ENCODE measurements at regions not wholly inside any gene's neighbourhood (a gene's known extent, or its start where the extent isn't known, plus 50 kb on each side); places are given as distances from the start of the nearest gene placed in this dataset.

DNA sequence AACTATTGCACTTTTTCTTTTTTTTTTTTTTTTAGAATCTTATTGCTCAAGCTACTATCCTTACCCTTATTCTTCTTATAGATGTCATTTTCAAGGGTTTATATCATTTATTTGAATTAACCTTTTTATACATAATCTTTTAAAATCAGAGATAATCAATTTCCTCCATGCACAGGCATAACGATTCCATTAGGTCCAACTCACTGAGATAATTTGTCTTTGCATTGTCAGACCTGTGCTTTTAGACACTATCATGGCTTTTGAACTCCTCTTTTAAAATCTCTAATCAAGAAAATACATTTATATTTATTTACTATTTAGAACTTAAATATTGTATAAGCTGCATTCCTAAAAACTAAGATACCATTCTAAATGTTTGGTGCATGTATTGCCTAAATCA, 1454.9 kb downstream of the ZPLD1 start:
- TF ChIP-seq ATF3 (IDR thresholded peaks at IDR 0.05; ENCODE audit: borderline replicate concordance, extremely low read depth, low read depth, low read length): no peak
- no peak for TF ChIP-seq YBX1 (IDR thresholded peaks at IDR 0.05)
- TF ChIP-seq, protein P1, sequence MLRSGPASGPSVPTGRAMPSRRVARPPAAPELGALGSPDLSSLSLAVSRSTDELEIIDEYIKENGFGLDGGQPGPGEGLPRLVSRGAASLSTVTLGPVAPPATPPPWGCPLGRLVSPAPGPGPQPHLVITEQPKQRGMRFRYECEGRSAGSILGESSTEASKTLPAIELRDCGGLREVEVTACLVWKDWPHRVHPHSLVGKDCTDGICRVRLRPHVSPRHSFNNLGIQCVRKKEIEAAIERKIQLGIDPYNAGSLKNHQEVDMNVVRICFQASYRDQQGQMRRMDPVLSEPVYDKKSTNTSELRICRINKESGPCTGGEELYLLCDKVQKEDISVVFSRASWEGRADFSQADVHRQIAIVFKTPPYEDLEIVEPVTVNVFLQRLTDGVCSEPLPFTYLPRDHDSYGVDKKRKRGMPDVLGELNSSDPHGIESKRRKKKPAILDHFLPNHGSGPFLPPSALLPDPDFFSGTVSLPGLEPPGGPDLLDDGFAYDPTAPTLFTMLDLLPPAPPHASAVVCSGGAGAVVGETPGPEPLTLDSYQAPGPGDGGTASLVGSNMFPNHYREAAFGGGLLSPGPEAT (IDR thresholded peaks at IDR 0.05; ENCODE audit: low read depth): no peak
